ENCODE measurements at regions not wholly inside any gene's neighbourhood (a gene's known extent, or its start where the extent isn't known, plus 50 kb on each side); places are given as distances from the start of the nearest gene placed in this dataset.

GRCh38 chr15:98548139-98548971, 100.0 kb upstream of the IGF1R start (continued):
- TF ChIP-seq ZNF532 (CRISPR knock-in tag; IDR thresholded peaks at IDR 0.05; ENCODE audit: borderline replicate concordance) = no peak
- TF ChIP-seq NFYB (CRISPR knock-in tag; conservative IDR thresholded peaks at IDR 0.05; ENCODE audit: low read depth) = 0 out of 2 replicates have a peak, but pooled peaks have one; percentile 17
- no peak for TF ChIP-seq ZNF425 (CRISPR knock-in tag; conservative IDR thresholded peaks at IDR 0.05)
- no peak for TF ChIP-seq GRHL2 (CRISPR knock-in tag; IDR thresholded peaks at IDR 0.05; ENCODE audit: insufficient replicate concordance, severe bottlenecking)
- TF ChIP-seq IRF2 (CRISPR knock-in tag; IDR thresholded peaks at IDR 0.05; ENCODE audit: borderline replicate concordance, low read depth) = no peak
- TF ChIP-seq NR2C2 (CRISPR knock-in tag; IDR thresholded peaks at IDR 0.05) = 0 out of 2 replicates have a peak, but pooled peaks have one; percentile 43
- peak; percentile 38; the same call in 1 of the 2 replicates for TF ChIP-seq E2F5 (CRISPR knock-in tag; IDR thresholded peaks at IDR 0.05)
- peak; percentile 79; the same call in 1 of the 2 replicates for TF ChIP-seq E2F1 (CRISPR knock-in tag; IDR thresholded peaks at IDR 0.05)
- peak; percentile 92; the same call in 1 of the 2 replicates for TF ChIP-seq TP53 (CRISPR knock-in tag; IDR thresholded peaks at IDR 0.05)
- 0 out of 2 replicates have a peak, but pooled peaks have one; percentile 84 for TF ChIP-seq ZBTB43 (CRISPR knock-in tag; IDR thresholded peaks at IDR 0.05)

GRCh38 chr15:98549003-98549402, 99.3 kb upstream of the IGF1R start:
- Mint-ChIP-seq H3K9me3 (peaks cover 8% of the 10 kb centered on the region), H3K36me3 (no peaks in the 10 kb centered on the region; the same call in 1 of the 2 replicates), H3K4me1 (peaks cover 35% of the 10 kb centered on the region), H3K27me3 (ENCODE audit: low read depth) (peaks cover 44% of the 10 kb centered on the region), H3K4me3 (peak overlapping the region; percentile 78), H3K27ac (no peak overlapping the region)
- TF ChIP-seq RELA (CRISPR knock-in tag; IDR thresholded peaks at IDR 0.05; ENCODE audit: borderline replicate concordance) (no peak), MXD4 (CRISPR knock-in tag; IDR thresholded peaks at IDR 0.05; ENCODE audit: borderline replicate concordance) (no peak), ZNF396 (CRISPR knock-in tag; IDR thresholded peaks at IDR 0.05; ENCODE audit: borderline replicate concordance) (no peak), ATF2 (CRISPR knock-in tag; IDR thresholded peaks at IDR 0.05; ENCODE audit: borderline replicate concordance, low read depth) (no peak), ETV6 (CRISPR knock-in tag; IDR thresholded peaks at IDR 0.05) (no peak), IRF1 (CRISPR knock-in tag; IDR thresholded peaks at IDR 0.05) (no peak)
- no peak for ATAC-seq
- no peak for DNase-seq (ENCODE audit: low spot score)
- ChIA-PET POLR2A (interaction anchor here (0.5 to 1.4 kb wide), 2 partner anchors 13 to 98 kb away, joined by 3 read pairs; no protein-coding TSS in a partner anchor), CTCF (interaction anchor here (0.9 to 2.8 kb wide), 2 partner anchors 19 to 25 kb away, joined by 3 to 10 read pairs; no protein-coding TSS in a partner anchor)

Data from WTC11 (cell line).